ENCODE measurements at regions not wholly inside any gene's neighbourhood (a gene's known extent, or its start where the extent isn't known, plus 50 kb on each side); places are given as distances from the start of the nearest gene placed in this dataset.
"Not testable (repeated sequence)": the region's sequence is repeated elsewhere in the genome, so short reads cannot be mapped to it uniquely, and the experiment has no call there.

DNA sequence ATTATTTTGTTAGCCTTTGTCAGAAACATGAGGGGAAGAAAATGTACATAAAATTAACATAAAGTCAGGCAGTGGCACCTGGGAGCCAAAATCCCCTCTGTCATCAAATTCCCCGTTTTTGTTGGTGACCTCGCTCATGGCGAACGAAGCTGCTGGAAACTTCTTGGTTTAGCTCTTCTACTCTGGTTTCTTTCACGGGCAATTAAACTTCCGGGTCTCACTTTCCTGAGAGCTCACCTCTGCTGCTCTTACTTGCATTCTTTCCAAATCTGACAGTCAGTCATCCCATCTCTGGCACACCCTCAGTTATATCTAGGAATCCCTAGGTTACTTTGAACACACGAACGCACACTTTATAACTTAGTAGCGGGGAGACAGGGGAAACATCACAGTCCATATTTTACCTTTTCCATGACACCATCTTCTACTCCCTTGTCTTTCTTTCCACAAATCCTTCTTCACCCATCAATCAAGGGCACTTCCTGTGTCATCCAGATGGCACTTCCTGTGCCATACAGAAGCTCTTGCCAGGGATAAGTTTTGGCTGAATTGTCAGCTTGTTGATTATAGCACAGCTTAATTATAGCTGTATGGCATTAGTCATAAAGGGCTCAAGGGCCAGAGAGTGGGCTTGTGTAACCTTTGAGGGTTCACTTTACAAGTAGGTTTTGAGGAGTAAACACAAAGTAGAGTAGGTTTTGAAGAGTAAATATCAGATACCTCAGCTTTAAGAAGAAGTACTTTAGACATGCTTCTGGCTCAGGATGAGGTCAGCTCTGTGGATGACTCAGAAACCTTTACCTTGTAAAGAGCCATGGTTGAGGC is 105.1 kb downstream of the GATA3 start:
- no peak for DNase-seq (ENCODE audit: low read depth in 1 of 2, low spot score in 1 of 2)
- H3K27me3 ChIP-seq (ENCODE audit: insufficient read depth, poor library complexity, severe bottlenecking), result no peaks in the 10 kb centered on the region
- no peak for TF ChIP-seq POLR2AphosphoS5 (IDR thresholded peaks at IDR 0.05; ENCODE audit: low read depth)
- no peak for TF ChIP-seq CTCF (IDR thresholded peaks at IDR 0.05; ENCODE audit: insufficient read depth, low read length)
- TF ChIP-seq, protein P1, sequence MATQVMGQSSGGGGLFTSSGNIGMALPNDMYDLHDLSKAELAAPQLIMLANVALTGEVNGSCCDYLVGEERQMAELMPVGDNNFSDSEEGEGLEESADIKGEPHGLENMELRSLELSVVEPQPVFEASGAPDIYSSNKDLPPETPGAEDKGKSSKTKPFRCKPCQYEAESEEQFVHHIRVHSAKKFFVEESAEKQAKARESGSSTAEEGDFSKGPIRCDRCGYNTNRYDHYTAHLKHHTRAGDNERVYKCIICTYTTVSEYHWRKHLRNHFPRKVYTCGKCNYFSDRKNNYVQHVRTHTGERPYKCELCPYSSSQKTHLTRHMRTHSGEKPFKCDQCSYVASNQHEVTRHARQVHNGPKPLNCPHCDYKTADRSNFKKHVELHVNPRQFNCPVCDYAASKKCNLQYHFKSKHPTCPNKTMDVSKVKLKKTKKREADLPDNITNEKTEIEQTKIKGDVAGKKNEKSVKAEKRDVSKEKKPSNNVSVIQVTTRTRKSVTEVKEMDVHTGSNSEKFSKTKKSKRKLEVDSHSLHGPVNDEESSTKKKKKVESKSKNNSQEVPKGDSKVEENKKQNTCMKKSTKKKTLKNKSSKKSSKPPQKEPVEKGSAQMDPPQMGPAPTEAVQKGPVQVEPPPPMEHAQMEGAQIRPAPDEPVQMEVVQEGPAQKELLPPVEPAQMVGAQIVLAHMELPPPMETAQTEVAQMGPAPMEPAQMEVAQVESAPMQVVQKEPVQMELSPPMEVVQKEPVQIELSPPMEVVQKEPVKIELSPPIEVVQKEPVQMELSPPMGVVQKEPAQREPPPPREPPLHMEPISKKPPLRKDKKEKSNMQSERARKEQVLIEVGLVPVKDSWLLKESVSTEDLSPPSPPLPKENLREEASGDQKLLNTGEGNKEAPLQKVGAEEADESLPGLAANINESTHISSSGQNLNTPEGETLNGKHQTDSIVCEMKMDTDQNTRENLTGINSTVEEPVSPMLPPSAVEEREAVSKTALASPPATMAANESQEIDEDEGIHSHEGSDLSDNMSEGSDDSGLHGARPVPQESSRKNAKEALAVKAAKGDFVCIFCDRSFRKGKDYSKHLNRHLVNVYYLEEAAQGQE (IDR thresholded peaks at IDR 0.05; ENCODE audit: insufficient replicate concordance, low read depth), result no peak
- no peak for TF ChIP-seq SPI1 (IDR thresholded peaks at IDR 0.05; ENCODE audit: borderline replicate concordance, low read depth)
- TF ChIP-seq GABPA (IDR thresholded peaks at IDR 0.05; ENCODE audit: low read depth), result no peak
- H3K27ac ChIP-seq (replicated peaks), result no peak overlapping the region
- H3K4me3 ChIP-seq (replicated peaks; ENCODE audit: insufficient read depth, low read length), result no peak overlapping the region

GRCh38 chr10:8163824-8164223 is 109.3 kb downstream of the GATA3 start:
- DNase-seq (ENCODE audit: low read depth in 1 of 2, low spot score in 1 of 2), result no peak
- TF ChIP-seq POLR2AphosphoS5 (IDR thresholded peaks at IDR 0.05; ENCODE audit: low read depth), result no peak
- no peak for TF ChIP-seq CTCF (IDR thresholded peaks at IDR 0.05; ENCODE audit: insufficient read depth, low read length)
- no peak for TF ChIP-seq GABPA (IDR thresholded peaks at IDR 0.05; ENCODE audit: low read depth)
- TF ChIP-seq, protein P1 (IDR thresholded peaks at IDR 0.05; ENCODE audit: insufficient replicate concordance, low read depth), result no peak
- TF ChIP-seq SPI1 (IDR thresholded peaks at IDR 0.05; ENCODE audit: borderline replicate concordance, low read depth), result no peak
- Histone ChIP-seq H3K4me3 (replicated peaks; ENCODE audit: insufficient read depth, low read length) (no peak overlapping the region), H3K27me3 (ENCODE audit: insufficient read depth, poor library complexity, severe bottlenecking) (no peaks in the 10 kb centered on the region), H3K27ac (replicated peaks) (no peak overlapping the region)

DNA sequence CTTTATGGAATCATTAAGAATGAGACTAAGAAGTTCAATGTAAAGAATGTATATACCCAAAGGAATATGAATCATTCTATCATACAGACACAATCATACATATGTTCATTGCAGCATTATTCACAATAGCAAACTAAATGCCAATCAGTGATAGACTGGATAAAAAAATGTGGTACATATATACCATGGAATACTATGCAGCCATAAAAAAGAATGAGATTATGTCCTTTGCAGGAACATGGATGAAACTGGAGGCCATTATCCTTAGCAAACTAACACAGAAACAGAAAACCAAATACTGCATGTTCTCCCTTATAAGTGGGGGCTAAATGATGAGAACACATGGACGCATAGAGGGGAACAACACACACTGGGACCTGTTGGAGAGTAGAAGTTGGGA is 110.2 kb downstream of the GATA3 start:
- H3K27me3 ChIP-seq (ENCODE audit: insufficient read depth, poor library complexity, severe bottlenecking); H3K4me3 ChIP-seq (replicated peaks; ENCODE audit: insufficient read depth, low read length): not testable (repeated sequence)

DNA sequence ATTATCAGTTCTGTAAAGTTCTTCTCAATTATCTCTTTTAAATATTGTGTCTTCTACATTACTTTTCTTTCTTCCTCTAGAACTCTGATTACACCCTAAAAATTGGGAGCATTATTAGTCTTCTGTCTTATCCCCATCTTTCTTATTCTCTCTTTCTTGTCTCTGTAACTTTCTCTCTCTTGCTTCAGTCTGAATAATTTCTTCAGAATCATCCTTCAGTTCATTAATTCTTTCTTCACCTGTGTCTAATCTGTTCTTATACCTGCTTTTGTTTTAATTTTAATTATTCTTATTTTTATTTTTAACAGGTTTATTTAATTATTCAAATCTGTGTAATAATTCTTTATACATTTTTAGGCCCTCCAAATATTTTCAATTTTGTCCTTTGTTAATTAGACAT is 114.3 kb downstream of the GATA3 start:
- no peak for TF ChIP-seq POLR2AphosphoS5 (IDR thresholded peaks at IDR 0.05; ENCODE audit: low read depth)
- Histone ChIP-seq H3K4me3 (replicated peaks; ENCODE audit: insufficient read depth, low read length) (no peak overlapping the region), H3K27me3 (ENCODE audit: insufficient read depth, poor library complexity, severe bottlenecking) (no peaks in the 10 kb centered on the region), H3K27ac (replicated peaks) (no peak overlapping the region)
- DNase-seq (ENCODE audit: low read depth in 1 of 2, low spot score in 1 of 2), result no peak

More for the DNA sequence above, 110.2 kb downstream of the GATA3 start:
- not testable (repeated sequence) for DNase-seq (ENCODE audit: low read depth in 1 of 2, low spot score in 1 of 2); H3K27ac ChIP-seq (replicated peaks)

- Histone ChIP-seq H3K4me3 (replicated peaks; ENCODE audit: insufficient read depth, low read length) (no peak overlapping the region), H3K27ac (replicated peaks) (no peak overlapping the region), H3K27me3 (ENCODE audit: insufficient read depth, poor library complexity, severe bottlenecking) (no peaks in the 10 kb centered on the region)
- TF ChIP-seq, protein P1 (IDR thresholded peaks at IDR 0.05; ENCODE audit: insufficient replicate concordance, low read depth), result no peak
- TF ChIP-seq CTCF (IDR thresholded peaks at IDR 0.05; ENCODE audit: insufficient read depth, low read length) (no peak), POLR2AphosphoS5 (IDR thresholded peaks at IDR 0.05; ENCODE audit: low read depth) (no peak), SPI1 (IDR thresholded peaks at IDR 0.05; ENCODE audit: borderline replicate concordance, low read depth) (no peak), GABPA (IDR thresholded peaks at IDR 0.05; ENCODE audit: low read depth) (no peak)
- DNase-seq (ENCODE audit: low read depth in 1 of 2, low spot score in 1 of 2), result no peak
Observed at GRCh38 chr10:8171008-8171407, 116.5 kb downstream of the GATA3 start.

Measured in HL-60 (cell line).